ENCODE measurements at regions not wholly inside any gene's neighbourhood (a gene's known extent, or its start where the extent isn't known, plus 50 kb on each side); places are given as distances from the start of the nearest gene placed in this dataset.

DNA sequence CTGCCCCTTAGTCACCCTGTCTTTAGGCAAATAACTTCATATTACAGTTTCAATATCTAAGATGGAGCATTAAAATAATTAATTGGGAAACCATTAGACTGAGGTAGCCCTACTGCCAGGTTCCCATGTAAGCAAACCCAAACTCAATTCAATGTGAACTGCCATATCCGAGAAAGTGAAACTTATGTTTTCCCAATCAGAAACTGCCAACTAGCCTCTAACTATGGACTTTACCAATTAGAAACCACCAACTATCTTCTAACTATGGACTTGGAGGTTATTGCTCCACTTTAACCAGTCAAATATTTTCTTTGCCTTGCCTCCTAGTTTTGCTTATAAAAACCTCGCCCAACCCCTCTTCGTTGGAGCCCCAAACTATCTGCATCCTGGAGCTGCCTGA is 218.5 kb downstream of the ENC1 start:
- peaks cover 7% of the 10 kb centered on the region for H3K27me3 Mint-ChIP-seq (ENCODE audit: insufficient read depth)
- no peak overlapping the region for H3K4me3 Mint-ChIP-seq
- DNase-seq = no peak

DNA sequence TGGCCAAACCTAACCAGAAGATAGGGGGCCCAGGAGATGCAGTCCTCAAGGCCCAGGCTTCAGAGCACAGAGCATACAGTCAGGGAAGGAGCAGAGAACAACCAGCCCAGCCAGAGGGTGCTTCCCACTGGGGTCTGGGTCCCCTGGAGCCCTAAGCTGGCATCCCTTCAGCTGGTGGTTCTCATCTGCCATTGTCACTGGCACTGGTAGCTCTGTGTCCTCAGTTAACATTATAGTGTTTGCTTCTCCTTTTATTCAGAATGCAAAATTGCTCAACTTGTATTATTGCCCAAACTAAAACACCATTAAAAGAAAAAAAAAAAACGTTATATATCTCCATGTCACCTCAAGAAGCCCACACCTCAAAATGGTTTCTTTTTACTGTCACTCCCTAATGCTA is 219.2 kb downstream of the ENC1 start:
- H3K4me1 Mint-ChIP-seq (ENCODE audit: low read depth) = no peaks in the 10 kb centered on the region
- no peaks in the 10 kb centered on the region for H3K9me3 Mint-ChIP-seq
- no peak overlapping the region for H3K4me3 Mint-ChIP-seq
- H3K27ac Mint-ChIP-seq = no peak overlapping the region
- TF ChIP-seq, protein P1, sequence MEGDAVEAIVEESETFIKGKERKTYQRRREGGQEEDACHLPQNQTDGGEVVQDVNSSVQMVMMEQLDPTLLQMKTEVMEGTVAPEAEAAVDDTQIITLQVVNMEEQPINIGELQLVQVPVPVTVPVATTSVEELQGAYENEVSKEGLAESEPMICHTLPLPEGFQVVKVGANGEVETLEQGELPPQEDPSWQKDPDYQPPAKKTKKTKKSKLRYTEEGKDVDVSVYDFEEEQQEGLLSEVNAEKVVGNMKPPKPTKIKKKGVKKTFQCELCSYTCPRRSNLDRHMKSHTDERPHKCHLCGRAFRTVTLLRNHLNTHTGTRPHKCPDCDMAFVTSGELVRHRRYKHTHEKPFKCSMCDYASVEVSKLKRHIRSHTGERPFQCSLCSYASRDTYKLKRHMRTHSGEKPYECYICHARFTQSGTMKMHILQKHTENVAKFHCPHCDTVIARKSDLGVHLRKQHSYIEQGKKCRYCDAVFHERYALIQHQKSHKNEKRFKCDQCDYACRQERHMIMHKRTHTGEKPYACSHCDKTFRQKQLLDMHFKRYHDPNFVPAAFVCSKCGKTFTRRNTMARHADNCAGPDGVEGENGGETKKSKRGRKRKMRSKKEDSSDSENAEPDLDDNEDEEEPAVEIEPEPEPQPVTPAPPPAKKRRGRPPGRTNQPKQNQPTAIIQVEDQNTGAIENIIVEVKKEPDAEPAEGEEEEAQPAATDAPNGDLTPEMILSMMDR (IDR thresholded peaks at IDR 0.05) = no peak
- DNase-seq = no peak
- no peaks in the 10 kb centered on the region for H3K36me3 Mint-ChIP-seq (ENCODE audit: low read depth)
- H3K27me3 Mint-ChIP-seq (ENCODE audit: insufficient read depth) = peaks cover 7% of the 10 kb centered on the region

More for the DNA sequence above, 218.5 kb downstream of the ENC1 start:
- TF ChIP-seq, protein P1 (IDR thresholded peaks at IDR 0.05) = no peak
- no peak overlapping the region for H3K27ac Mint-ChIP-seq
- H3K4me1 Mint-ChIP-seq (ENCODE audit: low read depth) = no peaks in the 10 kb centered on the region
- H3K9me3 Mint-ChIP-seq = no peaks in the 10 kb centered on the region
- H3K36me3 Mint-ChIP-seq (ENCODE audit: low read depth) = no peaks in the 10 kb centered on the region

DNA sequence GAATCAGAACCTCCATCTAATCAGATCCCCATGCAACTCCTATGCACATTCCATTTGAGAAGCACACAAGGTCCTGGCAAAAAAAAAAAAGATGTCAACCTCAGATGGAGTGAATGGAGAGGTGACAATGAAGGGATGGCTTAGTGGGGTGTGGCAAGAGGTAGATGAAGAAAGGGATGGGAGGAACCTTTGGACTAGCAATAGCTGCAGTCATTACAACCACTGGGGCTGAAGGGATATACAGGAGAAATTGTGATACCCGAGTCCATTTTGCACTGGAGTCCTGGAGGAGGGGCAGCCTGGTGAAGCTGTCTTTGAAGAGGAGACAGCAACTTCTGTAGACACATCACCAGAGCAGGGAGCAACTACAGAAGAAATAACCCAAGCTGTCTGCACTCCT is 219.6 kb downstream of the ENC1 start:
- Mint-ChIP-seq H3K27ac (no peak overlapping the region), H3K36me3 (ENCODE audit: low read depth) (no peaks in the 10 kb centered on the region), H3K9me3 (no peaks in the 10 kb centered on the region), H3K27me3 (ENCODE audit: insufficient read depth) (peaks cover 7% of the 10 kb centered on the region), H3K4me1 (ENCODE audit: low read depth) (no peaks in the 10 kb centered on the region), H3K4me3 (no peak overlapping the region)
- no peak for DNase-seq
- TF ChIP-seq, protein P1 (IDR thresholded peaks at IDR 0.05) = no peak

DNA sequence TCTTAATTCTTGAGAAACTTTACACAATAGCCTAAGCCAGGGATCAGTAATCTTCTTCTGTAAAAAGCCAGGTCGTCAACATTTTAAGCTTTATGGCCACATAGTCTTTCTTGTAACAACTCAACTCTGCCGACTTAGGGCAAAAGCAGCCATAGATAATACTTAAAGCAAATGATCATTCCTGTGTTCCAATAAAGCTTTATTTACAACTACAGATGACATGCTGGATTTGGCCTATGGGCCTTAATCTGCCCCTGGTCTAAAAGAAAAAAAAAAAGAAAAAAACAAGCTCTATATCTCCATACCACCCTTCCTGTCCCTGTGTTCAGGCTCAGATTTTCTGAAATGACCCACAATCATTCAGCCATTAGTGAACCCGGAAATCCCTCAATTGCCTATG is 220.3 kb downstream of the ENC1 start:
- H3K27ac Mint-ChIP-seq = no peak overlapping the region
- no peaks in the 10 kb centered on the region for H3K4me1 Mint-ChIP-seq (ENCODE audit: low read depth)
- no peak overlapping the region for H3K4me3 Mint-ChIP-seq
- H3K36me3 Mint-ChIP-seq (ENCODE audit: low read depth) = no peaks in the 10 kb centered on the region
- H3K27me3 Mint-ChIP-seq (ENCODE audit: insufficient read depth) = peaks cover 7% of the 10 kb centered on the region
- H3K9me3 Mint-ChIP-seq = no peaks in the 10 kb centered on the region
- TF ChIP-seq, protein P1 (IDR thresholded peaks at IDR 0.05) = no peak
- no peak for DNase-seq

DNA sequence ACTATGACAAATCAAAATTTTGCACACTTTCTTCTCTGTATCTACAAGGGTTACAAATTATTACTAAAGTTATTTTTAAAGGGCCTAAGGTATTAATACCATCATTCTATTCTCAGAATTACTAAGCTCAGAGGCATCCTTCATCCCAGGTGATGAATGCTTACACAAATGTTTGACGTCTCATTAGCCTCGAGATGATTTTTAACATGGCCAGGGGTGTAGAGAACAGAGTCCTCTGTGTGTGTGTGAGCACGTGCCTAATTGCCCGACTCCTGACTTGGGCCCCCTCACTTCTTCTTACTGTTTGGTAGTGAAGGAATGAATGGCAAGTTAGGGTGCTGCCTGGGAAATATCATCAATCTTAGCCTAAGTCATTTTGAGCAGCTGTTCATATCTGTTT is 221.1 kb downstream of the ENC1 start:
- Mint-ChIP-seq H3K4me1 (ENCODE audit: low read depth) (no peaks in the 10 kb centered on the region), H3K27me3 (ENCODE audit: insufficient read depth) (peaks cover 7% of the 10 kb centered on the region), H3K27ac (no peak overlapping the region), H3K9me3 (no peaks in the 10 kb centered on the region), H3K4me3 (no peak overlapping the region), H3K36me3 (ENCODE audit: low read depth) (no peaks in the 10 kb centered on the region)
- TF ChIP-seq, protein P1 (IDR thresholded peaks at IDR 0.05) = no peak
- no peak for DNase-seq

DNA sequence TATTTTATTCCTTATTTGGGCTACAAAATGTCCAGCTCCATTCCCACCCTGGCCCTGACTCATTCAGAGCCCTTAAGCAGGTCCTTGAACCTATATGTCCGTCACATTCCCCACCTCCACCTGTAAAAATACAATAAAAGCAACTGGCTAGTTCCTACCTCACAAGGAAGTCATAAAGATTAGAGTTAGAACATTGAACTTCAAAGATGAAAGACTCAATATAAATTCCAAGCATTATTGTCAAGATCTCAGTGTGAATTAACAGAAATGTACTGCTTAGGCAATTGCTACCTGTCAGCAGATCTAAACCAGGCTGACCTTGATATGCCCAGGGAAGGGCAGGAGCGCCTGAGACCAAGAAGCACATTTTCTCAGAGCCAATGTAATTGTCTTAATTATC is 221.8 kb downstream of the ENC1 start:
- Mint-ChIP-seq H3K36me3 (ENCODE audit: low read depth) (no peaks in the 10 kb centered on the region), H3K9me3 (no peaks in the 10 kb centered on the region), H3K27ac (no peak overlapping the region), H3K4me1 (ENCODE audit: low read depth) (no peaks in the 10 kb centered on the region), H3K4me3 (no peak overlapping the region), H3K27me3 (ENCODE audit: insufficient read depth) (peaks cover 7% of the 10 kb centered on the region)
- DNase-seq = no peak
- TF ChIP-seq, protein P1 (IDR thresholded peaks at IDR 0.05) = no peak
